HG02870 (cell line): ENCODE measurements at regions not wholly inside any gene's neighbourhood (a gene's known extent, or its start where the extent isn't known, plus 50 kb on each side); places are given as distances from the start of the nearest gene placed in this dataset.

Experiments
- ATAC-seq: cut with Tn5 transposase; IDR thresholded peaks from one replicate; pipeline ENCODE4 v1.9.1; 2021; ENCODE audit warnings: mild to moderate bottlenecking, moderate library complexity; ENCODE audit not compliant: unreplicated experiment

DNA sequence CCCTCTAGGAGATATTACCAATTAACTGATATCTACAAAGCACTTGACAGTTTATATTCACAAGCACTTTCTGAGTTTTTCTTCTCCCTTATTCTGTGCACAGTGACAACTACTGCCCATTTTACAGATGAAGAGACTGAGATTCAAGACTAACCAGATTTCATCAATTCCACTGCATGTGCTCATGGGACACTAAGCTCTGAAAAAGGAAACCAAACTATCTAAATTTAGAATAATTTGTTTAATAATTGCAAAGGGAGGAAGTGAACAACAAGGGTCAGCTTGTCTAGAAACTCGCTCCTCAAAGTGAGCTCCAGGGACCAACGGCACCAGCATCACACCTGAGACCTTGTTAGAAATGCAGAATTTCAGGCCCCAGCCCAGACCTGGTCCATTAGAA is 50.8 kb upstream of the MYLIP start:
- no peak for ATAC-seq

DNA sequence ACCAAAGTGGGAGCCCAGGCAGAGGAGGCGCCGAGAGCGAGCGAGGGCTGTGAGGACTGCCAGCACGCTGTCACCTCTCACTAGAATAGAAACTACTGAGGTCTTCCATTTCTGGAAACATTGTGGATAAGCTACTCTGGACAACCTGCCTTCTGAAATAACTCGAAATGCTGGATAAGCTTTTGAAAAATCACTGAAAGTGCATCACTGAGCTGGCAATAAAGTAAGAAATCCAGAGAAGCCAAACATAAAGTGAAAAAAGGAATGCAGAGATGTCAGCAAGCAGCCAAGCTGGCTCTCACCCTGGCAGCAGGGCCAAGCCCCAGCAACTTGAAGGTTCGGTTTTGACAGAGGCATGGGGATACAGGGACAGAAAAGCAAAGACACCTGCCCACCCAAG is 59.2 kb upstream of the MYLIP start:
- no peak for ATAC-seq

DNA sequence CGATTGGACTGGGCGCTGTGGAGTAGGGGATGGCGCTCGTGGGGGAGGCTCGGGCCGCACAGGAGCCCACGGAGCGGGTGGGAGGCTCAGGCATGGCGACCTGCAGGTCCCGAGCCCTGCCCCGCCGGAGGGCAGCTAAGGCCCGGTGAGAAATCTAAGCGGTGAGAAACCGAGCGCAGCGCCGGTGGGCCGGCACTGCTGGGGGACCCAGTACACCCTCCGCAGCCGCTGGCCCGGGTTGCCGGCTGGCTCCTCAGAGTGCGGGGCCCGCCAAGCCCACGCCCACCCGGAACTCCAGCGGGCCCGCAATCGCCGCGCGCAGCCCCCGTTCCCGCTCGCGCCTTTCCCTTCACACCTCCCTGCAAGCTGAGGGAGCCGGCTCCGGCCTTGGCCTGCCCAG is 59.7 kb upstream of the MYLIP start:
- no peak for ATAC-seq

DNA sequence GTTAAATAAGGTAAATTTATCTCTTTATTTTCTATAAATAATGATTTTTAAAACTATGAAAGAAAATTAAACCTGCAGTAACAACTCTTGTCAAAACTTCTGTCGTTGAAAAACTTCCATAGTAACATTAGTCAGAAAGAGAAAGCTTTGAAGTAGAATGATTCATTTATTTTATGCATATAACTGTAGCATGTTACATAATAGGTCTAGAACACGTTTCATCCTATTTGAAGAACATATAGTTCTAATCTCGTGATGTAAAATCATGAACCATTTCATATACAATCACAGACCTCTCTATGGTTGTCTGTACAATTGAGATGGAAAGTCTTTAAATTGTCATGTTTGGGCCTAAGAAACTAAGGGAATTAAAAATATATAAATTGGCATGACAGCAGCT is 61.3 kb upstream of the MYLIP start:
- ATAC-seq: no peak

DNA sequence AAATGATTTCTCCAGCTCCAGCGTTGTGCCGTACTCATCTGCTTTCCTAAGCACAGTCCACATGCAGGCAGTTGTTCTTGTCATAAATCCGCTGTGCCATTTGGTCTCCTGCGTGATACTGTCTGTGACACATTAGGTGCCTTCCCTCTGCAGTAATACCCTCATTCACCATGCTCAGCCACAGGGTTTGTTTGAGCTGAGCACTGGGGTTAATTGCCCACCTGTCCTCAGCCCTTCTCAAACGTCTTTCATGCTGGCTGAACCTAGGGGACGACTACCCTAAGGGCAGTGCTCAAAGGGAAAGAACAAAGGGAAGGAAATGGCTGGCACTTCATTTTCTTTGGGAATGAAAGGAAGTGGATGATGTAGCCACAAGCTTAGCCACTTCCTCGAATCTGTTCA is 64.2 kb upstream of the MYLIP start:
- no peak for ATAC-seq

DNA sequence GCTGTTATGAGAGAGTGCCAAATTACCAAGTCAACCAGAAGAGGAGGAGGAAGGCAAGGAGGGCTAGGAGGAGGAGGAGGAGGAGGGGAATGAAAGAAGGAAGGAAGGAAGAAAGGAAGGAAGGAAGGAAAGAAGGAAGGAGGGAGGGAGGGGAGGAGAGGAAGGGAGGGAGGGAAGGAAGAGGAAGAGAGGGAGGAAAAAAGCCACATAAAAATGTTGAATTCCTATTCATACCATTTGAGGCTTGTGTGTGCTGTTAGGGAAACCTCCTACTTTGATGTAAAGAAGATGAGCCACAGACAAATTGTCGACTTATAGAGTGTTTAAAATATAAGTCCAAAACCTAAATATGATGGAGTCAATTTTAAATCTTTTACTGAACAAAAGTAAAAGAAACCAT is 65.3 kb upstream of the MYLIP start:
- ATAC-seq: no peak

DNA sequence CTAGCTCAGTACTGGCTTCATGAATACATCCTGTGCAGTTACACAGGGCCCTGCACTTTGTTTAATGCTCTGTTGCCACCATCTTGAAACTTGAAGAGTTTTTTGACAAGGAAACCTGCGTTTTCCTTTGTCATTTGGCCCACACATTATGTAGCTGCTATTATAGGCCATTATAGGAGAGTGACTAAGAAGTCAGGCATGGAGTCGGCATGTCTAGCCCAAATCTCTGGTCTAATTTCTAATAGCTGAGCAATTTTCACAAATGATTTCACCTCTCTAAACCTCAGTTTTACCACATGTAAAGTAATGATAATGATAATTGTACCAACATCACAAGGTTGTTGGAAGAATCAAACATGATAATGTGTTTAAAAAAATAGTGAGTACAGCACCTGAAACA is 67.1 kb upstream of the MYLIP start:
- ATAC-seq: no peak

DNA sequence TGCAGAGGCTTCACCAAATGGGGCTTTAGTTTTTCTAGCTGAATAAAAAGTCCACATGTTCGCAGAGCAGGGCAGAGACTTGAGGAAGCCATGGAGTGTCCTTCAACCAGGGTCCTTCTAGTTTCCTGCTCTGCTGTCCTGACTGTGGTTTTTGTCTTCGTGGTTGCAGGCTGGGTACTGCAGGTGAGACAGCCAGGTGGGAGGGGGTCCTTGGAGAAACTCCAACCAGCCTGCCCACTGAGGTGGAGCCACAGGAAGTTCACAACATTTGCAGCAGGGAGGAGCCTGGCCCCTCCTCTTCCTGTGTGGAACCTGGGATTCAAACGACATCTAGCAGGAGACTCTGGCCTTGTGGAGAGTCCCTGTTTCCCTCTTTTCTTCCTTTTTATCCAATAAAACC is 68.8 kb upstream of the MYLIP start:
- ATAC-seq: no peak

DNA sequence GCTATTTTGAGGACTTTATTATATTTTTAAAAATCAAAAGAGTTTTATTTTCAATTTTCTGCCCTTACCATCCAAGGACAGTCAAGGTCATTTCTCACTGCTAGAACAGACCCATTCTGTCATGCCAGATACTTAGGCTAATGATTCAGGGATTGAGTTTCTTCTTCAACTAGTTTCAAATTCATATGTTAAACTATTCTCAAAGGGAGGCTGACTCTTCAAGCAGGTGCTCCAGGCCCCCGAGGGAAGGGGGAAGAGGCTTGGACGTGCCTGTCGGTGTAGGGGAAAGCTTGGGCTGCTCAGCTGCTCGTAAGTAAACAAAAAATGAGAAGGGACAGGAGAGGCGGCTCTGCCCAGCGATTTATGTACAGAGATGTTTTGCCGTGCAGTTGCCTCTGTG is 69.4 kb upstream of the MYLIP start:
- no peak for ATAC-seq

DNA sequence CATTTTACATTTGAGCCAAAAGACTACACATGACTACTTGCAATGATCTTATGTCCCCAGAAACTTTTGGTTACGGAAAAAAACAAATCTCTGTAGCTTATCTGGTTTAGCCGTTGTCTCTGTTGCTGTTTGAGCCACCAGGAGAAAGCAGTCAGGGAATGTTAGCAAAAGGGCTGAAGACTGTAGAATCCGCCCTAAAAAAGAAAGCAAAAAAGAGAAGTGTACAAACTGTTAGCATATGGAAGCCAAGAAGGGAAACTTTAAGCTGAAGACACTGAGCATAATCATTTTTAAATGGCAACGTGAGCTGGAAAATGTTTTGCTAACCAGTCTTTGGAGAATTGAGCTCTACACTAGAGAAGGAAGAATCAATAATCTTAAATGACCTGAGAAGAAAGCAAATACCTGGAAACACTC is 69.9 kb upstream of the MYLIP start:
- ATAC-seq: no peak

DNA sequence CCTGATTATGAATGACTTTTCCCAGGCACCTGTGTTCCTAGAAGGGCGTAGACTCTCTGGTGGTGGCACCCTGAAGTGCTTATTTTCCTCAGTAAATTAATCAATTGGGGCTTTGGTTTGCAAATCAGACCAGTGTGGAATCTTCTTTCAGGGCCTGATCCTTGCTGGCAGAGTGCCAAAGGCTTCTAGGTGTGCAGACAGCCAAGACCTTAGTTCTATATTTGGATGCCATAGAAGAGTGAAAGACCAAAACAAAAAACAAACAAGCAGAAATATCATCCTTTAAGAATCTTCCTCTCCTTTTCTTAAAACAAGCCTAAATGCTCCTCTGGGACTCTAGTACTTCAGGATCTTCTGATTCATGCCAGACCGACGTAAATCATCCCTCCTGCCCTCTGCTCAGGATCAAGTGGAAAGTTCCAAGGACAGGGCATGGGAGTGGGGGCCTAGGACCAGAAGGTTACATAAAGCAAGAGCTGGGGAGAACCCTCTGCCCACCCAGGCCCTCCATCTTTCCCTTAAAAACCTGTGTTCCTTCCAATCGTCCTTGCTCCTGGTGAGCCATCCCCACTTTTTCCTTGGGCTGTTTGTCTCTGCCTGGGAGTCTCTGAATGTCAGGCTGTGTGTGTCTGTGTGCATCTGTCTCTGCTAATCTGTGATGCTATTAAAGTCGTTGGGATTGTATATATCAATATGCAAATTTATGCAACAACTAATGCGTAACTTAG is 70.5 kb upstream of the MYLIP start:
- no peak for ATAC-seq

DNA sequence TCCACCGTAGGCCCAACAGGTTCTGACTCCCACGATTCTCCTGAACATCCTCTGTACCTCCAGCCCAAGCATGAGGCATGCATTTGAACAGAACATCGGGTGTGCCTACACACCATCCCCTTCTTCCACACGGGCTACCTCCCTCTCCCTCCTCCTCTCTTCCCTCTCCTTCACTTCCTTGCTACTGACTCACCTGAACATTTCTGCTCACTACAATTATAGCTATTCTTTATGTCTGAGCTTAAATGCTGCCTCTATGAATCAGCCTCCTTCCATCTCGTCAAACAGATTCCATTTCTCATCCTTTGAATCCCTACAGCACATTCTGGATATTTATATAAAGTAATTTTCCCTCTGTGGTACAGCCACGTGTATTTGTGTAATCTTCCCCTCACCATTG is 71.4 kb upstream of the MYLIP start:
- no peak for ATAC-seq

DNA sequence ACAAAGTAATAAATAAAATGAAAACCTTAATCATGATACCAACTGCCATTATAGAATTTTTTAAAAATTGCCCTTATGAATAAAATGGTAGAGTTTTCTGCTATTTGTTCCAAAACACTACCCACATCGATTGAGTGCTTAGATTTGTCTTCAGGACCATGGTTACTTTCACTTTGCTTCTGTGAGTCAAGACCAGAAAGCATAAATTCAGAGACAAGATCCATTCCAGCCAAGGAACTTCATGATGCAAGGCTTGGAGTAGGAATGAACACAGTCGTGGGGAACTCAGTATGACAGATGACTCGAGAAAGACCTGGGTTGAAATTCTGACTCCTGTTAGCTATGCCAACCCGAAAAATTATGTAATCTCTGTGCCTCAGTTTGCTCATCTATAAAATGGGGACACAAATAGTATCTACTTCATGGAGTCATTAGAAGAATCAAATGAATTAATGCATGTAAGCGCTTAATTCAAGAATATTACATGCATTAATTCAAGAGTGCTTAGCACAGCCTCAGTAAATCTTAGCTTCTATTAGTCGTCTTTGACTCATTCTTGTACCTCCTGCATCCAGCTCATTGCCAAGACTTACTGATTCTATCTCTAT is 72.5 kb upstream of the MYLIP start:
- ATAC-seq: no peak

DNA sequence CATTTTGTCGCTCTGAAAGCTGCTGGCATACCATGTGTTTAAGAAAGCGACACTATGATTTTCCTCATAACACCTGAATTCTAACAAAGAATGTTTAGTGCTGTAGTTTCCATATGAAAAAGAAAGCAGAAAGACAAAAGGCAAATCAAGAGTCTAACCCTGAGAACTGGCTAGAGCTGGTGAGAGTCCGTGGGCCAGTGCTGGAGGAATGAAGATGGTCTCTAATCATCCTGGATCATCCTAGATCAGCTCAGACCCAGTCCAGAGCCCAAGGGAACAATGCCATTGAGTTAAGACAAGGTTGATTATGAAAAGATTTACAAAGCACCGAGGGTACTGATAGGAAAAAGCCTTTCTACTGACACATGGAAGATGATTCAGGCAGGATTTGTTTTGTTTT is 73.0 kb upstream of the MYLIP start:
- no peak for ATAC-seq

DNA sequence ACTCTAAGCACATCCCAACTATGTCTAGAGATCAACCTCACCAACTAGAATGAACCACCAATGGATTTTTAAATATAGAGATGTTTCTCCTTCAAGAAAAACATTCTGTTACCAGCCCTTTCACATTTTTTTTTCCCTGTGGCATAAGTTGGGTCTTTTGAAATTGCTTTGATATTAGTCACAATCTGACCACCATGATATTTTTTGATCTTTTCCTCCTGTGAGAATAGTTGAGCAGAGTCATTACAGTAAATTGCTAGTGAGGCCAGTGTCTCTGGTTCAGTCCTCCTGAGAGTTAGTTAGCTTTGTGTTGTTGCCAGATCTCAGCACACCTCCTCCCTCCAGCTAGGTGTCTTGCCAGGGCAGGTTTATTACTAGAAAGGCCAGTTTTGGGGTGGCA is 79.7 kb upstream of the MYLIP start:
- no peak for ATAC-seq

DNA sequence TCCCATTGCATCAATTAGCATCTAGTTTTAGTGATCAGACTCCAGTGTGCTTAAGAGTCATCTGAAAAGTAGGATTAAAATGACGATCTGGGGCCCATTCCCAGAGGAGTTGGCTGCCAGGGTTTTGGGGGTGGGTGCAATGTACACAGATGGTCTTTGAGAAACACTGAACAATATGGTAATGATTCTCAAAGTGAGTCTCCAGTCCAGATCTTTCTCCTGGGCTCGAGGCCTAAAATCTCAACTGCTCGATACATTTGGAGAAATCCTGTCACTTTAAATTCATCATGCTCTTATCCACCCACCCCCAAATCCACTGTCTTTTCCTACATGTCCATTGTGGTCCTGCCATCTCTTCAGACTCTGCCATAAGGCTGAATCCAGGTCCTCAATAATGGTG is 80.7 kb upstream of the MYLIP start:
- no peak for ATAC-seq

DNA sequence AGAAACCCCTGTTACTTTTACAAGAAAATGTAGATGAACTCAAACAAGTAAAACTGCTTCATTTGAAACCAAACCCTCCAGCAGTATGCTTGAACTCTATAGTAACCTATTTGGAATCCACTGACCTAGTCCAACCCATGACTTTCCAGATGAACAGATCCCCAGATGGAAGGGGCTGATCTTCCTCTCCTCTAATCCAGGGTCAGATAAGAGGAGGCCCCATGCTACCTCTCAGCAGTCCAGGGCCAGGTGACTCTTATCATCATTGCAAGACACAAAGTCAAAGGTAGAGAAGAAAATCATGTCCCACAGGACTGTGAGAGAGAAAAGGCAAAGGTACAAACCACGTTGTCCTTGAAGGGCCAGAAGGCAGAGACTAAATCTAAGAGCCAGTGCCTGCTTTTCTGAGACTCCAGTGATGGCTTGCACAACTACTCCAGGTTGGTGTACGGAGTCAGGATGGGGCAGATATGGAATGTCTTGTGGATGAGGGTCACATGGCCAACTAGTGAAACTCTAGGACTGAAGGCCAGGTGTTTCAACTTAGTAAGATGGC is 81.4 kb upstream of the MYLIP start:
- ATAC-seq: no peak

DNA sequence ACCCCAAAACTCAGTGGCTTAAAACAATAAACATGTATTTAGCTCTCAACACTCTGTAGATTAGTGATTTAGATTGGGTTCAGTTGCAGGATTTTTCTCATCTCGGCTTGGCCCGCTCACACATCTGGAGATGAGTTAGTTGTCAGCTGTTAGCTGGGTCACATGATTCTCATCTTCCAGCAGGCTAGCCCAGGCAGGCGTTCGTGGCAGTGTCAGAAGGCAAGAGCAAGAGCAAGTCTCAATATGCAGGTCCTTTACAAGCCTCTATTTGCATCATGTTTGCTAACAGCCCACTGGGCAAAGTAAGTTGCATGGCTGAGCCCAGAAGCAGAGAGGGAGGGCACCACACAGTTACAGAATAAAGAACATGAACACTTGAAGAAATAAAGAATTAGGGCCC is 83.6 kb upstream of the MYLIP start:
- ATAC-seq: no peak

DNA sequence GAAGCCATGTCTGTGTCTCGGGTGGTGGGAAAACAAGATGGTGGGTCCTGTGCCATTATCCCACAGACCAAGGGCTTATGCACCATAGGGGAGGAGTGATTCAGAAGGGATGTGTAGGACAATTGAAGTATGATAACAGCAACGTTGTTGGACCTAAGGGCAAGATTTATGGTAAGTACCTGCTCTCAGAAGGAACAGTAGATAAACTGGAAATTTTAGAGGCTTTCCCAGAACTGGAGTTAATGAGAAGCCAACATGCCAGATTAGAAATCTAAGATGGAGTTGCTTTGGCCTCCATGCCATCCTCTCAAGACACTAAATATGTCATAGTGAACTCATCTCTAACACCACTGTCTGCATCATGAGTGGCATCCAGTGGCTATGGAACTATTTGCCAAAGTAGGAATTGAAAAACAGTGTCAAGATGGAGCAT is 84.7 kb upstream of the MYLIP start:
- no peak for ATAC-seq

DNA sequence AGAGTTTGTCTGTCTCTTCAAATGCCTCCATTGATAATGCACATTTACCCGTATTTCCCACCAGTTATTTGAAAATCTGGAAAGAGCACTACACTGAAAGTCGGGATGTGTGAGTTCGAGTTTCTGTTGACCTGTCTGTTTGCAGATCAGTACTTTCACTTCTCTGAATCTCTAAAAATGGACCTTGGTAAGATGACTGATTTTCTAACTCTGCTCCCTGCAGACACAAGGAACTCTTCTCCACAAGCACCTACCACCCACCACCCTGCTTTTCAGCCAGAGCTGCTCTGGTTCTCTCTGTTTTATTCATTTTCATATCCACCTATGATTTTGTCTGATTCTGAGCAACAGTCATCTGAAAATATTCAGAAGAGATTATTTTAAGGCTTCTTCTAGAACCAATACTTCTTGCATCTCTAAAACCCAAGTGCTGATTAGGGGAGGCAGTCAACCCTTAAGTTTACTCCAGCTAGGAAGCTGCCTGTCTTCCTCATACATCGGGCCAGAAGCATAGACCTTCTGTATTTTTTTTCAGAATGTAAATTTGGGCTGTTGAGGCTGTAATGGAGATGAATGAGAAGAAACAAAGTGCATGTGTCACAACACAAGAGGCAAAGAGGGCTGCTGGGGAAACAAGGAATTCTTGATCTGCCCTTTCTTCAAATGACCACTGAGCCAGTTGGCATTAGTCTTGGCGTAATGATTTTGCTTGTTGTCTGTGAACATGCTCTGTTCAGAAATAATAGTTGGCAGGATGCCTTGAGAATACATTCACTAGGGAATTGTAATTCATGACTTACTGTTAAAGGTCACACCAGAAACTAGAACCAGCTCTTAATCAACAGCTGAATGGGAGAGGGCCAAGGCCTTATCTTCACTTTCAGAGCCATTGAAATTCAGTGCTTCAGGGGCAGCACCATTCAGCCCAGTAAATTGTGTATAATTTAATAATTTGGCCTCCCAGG is 85.4 kb upstream of the MYLIP start:
- ATAC-seq: no peak

DNA sequence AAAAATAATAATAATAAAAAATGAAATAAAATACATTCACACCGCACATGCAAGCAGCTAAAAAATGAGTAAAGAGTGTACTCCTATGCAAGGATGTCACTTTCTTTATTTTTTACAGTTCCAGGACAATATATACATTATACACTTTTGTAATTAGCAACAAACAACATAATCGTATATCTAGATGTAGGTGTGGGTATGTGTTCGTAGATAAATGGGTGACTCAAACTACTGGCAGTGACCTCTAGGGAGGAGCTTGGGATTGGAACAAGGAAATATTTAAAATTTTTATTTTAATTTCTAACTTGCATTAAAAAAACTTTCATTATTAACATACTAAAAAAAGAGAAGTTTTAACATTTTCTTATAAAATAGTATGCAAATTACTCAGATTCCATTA is 86.1 kb upstream of the MYLIP start:
- ATAC-seq: no peak

DNA sequence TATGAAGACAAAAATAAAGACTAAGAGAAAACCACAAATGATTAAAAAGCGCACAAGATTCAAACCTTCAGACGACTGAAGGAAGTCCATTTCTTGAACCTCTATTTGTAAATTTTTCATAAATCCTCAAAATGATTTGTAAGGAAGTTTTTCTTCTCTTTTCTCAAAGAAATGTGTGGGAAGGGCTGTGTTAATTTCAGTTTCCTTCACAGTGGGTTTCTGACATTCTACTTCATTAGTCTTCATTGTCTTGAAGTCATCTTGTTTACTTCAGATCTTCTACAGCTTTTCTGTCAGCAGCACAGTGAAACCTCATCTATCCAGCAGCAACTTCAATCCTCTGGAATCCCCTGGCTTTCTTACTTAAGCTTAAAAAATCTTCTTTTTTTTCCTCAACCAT is 87.6 kb upstream of the MYLIP start:
- ATAC-seq: no peak
